ENCODE measurements at regions not wholly inside any gene's neighbourhood (a gene's known extent, or its start where the extent isn't known, plus 50 kb on each side); places are given as distances from the start of the nearest gene placed in this dataset.

DNA sequence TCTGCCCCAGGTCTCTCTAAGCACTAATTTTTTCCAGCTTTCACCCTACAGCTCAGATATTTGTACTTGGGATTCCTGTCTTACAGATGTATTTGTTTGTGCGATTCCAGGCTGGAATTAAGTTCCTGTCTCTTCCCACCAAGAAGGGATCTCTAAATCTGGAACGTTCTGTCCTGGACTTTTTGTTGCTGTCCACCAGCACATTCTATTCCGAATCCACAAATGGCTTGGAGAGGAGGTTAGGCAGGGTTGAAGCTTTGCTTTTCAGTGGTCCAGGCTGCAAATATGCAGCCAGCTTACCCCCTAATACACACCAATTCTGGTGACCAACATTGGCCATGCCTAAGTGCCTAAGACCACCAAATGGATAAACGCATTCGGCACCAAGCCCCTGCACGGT lies 315.0 kb downstream of the TNS1 start:
- no peak for DNase-seq

DNA sequence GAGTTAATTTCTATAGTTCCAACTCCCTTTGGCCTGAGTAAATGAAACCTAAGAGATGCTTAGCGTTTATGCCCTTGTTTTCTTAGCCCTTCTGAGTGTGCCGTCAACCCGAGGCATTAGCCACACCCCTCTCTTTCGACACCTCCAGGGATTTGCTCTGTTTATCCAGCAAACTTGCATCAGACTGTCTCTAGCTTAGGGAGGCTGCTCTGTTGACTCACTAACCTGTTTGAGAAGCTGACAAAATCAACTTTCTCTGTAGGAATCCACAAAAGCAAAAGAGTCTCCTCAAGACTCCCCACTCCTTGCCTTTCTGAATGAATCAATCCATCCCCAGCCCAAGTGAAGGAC lies 317.6 kb downstream of the TNS1 start:
- no peak for DNase-seq

DNA sequence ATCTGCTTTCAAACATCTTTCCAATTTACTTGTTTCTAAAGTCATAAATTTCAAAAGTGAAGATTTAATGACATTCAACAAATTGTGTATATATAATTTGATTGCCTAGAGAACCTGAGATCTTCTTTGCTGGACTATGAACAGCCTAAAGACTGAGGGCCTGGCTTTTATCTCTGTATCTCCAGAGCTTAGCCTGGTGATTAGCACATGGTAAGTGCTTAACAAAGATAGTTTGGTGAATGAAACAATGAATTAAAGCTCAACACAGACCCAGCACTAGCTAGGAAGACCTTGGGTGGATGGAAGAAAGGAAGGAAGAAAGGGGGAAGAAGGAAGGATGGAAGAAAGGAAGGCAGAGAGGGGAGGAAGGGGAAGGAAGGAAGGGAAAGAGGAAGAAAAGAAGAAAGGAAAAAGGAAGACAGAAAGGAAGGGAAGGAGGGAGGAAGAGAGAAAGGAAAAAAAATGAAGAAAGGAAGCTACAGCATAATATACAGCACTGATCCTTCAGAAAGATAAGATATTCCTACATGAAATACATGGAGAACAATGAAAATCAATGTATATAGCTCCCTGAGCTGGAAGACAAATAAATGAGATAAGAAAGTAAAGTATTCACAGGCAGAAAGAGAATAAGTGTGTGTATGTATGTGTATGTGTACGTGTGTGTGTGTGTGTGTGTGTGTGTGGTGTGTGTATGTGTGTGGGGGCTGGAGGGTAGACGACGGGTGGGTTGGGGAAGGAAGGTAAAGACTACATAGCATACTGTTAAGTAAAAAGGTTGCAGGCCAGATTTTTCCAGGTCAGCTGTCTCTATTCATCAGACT lies 318.2 kb downstream of the TNS1 start:
- DNase-seq, result no peak

DNA sequence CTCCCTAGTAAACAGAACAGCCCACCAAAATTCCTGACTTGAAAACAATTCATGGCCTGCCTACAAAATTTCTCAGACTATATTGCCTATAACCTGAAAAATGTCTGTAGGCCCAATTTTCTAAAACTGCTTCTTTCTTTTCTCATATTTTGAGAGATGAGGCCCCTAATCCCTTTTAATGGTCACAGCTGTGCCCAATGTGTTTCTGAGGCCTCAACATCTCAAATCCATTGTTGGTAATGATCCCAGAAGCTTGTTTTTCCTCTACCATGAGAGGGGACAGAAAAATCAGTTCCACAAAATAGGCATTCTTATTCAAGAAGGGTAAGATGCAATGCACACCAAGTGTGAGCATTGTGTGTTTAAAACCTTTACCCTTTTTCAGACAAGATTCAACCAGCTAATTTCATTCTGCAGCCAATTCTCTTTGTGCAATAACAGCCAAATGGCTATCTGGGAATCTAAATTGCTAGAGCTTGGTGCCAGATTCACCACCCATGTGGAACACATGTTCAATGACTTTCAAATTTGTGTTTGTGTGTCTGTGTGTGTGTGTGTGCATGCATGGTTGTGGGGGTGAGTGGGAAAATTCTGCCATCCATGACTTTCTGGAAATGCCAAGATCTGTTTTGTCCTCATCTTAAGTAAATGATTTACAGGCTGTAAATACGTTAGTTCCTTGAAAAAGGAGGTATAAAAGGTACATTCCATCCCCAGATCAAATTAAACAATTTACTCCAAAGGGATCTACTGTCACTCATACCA lies 319.5 kb downstream of the TNS1 start:
- no peak for DNase-seq

DNA sequence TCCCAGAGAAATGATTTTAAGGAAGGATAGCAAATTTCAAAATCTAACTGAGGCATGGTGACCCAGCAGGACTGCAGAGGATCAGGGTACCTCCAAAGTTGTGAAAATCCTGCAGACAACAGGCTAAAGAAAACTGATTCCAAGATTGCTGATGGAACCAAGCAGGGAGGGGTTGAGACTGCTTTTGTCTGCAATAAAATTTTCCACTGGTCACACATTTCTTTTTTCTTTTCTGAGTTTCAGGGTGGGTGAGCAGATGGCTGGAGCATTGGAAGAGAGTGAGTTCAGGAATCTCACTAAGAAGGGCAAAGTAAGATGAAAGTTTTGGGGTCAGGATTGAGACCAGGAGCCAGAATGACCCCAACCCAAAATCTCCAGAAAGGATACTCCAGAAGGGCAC lies 321.0 kb downstream of the TNS1 start:
- no peak for DNase-seq

DNA sequence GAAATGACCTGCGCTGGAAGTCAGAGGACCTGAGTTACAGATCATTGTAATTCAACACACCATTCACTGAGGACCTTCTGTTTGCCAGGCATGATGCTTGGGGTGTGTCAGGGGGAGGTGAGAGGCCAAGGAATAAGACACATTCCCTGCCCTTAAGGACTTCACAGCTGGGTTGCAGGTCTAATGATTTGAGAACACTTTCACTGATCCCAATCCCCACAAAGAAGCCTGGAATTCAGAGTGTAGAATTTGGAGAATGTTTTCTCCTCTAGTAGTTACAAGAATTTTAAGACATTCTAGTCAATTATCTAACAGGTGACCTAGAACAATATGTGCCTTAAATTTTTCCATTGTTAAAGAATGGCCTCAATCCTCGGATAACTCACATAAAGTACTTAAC lies 322.4 kb downstream of the TNS1 start:
- no peak for DNase-seq

DNA sequence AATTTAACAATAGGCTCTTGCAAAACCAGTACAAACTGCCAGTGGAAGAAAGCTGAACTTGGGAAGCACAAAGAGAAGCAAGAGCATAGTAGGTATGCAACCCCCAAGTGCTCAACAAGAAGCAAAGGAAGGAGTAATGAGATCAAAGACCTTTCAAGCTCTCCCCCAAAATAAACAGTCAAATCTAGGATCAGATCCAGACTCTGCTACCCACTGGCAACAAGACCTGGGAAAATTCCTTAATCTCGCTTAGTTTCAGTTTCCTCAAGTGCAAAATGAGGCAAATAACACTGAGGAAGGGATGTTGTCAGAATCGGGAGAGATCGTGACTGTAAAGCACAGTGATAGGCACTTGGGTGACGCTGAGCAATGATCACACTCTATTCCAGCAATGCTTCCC lies 329.2 kb downstream of the TNS1 start:
- DNase-seq, result no peak

DNA sequence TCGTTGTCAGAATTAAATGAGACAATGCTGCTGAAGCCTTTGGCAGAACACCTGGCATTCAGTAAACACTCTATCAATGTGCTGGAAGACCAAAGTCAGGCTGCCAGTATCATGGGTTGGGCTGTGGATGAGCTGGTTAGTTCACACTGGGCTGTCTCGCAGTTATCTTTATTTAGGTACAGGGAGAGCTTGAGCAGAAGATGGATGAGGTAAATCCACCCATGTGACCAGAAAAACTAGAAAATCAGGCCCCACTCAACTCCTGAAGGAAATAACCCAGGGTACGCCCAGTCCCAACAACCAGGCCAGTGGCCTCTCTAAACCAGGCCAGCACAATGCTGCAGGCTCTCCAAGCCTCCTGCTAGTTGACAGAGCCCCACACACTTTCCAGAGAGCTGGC lies 330.3 kb downstream of the TNS1 start:
- no peak for DNase-seq

DNA sequence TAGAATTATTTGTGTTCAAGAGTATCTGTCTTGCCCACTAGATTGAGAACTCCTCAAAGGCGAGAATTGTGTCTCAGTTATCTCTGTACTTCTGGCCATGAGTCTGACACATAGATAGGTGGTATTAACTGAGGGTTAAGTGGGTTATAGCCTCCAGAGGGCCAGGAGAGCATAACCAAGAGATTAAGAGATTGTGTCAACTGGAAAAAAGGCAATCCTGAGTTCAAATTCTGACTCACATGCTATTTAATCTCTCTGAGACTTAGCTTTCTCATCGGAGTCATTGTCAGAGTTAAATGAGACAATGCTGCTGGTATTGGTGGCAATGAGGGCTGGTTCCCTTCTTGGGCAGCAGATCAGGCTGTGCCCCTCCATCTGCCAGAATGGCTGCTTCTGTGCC lies 330.9 kb downstream of the TNS1 start:
- DNase-seq, result no peak

DNA sequence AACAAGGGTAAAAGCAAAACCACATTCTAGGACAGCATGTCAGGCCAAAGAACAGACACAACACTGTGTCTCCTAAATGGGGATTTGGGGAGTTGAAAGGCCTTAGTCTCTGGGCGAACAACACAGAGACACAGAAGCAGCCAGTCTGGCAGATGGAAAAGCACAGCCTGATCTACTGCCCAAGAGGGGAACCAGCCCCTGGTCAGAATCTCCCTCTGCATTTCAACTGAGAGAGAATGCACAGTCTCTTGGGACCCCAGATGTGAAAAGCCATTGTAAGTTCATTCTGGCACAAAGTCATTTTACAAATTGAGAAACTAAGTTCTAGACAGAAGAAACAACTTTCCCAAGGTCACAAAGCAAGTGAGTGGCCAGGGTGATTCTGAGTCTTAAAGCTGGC lies 331.7 kb downstream of the TNS1 start:
- DNase-seq, result no peak

DNA sequence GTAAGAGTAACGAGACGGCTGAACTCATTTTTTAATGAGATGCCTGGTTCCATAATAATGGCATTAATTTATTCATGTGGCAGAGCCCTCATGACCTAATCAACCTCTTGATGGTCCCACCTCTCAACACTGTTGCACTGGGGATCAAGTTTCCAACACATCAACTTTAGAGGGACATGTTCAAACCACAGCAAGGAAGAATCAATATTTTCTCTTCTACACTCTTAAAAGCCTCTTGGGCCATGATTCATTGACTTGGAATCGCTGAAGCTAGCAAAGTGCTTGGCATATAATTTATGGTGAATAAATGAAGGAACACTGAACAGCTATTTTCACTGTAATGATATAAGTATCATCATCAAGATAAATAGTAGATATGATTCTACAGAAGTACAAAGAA lies 333.0 kb downstream of the TNS1 start:
- no peak for DNase-seq

DNA sequence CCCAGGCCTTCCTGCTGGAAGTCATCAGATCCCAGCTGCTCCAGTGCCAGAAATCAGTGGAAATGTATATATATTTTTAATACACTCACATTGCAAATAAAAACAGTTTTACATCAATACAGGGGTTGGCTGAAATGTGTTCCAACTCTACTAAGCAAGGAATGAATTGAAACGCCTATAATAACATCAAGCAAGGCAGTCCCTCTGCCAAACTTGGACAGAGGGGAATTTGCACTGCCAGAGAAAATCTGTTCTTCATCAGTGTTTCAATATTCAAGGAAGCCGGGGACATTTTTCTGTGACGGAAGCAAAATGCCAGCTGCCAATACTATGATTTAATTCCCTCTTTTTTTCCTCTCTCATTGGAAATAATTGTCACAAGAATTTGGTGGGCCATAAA lies 335.3 kb downstream of the TNS1 start:
- no peak for DNase-seq

DNA sequence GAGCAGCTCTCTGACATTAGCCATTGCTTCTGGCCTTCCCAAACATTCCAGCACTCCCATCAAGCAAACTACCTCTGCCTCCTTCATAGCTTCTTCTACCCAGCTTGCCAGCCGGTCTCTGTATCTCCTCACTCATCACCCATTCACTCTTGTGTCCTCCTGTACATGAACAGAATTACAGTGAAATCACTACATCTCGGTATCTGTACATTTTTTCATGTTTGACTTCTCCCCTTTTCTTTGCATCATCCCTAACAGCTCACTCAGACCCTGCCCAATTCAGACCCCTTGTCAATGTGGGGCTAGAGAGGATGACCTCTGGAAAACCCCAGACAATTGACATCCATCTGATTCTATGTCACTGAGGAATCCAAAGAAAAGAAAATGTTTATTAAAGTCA lies 335.8 kb downstream of the TNS1 start:
- DNase-seq, result no peak

DNA sequence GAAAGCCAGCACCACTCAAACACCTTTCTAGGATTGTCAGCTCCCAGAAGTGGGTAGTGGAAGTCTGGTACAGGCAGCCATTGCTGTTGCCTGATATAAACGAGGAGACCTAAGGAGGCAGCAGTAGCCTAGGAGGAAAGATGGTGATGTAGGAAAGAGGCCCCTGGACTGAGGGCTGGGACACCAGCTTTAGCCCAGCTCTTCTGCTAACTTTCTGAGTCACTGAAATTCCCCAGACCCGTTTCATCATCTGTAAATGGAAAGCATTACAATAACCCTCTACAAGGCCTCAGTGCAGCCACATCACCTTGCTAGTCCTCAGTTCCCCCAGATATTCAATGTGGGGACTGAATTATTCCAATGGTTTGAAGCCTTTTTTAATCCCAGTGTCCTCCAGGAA lies 336.5 kb downstream of the TNS1 start:
- DNase-seq, result no peak

DNA sequence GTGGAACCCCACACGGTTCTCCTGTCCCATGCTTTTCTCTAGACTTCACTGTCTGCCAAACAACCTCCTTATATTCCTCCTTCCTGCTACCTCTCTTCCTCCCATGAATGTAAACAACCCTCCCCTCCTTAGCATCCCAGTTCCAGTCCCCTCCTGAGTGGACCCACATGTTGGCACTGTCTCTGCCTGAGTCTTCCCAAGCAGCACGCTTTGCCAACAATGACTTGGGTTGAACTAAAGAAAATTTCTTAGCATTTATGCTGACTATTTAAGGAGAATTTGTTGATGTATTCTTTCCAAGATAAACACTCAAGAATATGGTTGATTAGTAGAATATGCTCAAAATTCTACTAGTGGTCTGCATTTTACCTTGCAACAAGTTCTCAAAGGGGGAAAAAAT lies 338.0 kb downstream of the TNS1 start:
- DNase-seq, result no peak

DNA sequence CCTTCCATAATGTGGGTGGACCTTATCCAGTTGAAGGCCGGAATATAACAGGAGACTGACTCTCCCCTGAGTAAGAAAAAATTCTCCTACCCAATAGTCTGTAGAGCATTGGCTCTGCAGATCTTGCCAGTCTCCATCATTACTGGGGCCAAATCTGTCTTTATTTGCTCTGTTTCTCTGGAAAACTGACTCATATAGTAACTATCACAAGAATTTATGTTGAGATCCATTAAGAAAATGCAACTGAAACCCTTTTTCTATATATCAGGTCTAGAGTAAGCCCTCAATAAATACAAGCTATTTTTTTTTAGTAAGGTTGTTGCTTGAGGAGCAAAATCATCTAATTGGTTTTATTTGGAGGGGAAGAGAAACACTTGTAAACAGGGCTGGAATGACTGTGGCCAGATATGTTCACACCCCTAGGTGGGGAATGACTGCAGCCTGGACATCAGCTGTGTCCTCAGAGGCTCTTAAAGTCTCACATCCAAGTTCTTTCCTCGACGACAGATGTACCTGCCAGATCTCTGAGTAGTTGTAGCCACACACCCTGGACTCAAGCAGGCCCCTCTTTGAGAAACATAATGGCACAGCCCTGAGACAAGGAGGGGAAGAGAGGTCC lies 339.7 kb downstream of the TNS1 start:
- no peak for DNase-seq

DNA sequence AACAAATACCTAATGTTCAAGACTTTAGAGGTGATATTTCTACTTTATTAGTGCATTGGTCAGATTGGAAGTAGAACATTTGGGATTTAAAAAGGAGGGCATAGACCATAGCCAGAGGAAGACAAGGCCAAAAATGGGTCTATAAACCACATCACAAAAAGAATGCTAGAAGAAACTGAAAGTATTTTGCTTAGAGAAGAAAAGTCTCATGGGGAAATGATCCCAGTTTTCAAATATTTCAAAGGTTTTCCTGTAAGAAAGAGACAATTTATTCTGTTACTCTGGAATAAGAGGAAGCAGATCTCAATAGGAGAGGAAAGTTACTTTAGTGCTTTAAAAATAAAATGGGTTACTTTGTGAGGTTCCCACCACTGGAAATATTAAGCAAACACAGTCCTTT lies 341.4 kb downstream of the TNS1 start:
- DNase-seq, result no peak

DNA sequence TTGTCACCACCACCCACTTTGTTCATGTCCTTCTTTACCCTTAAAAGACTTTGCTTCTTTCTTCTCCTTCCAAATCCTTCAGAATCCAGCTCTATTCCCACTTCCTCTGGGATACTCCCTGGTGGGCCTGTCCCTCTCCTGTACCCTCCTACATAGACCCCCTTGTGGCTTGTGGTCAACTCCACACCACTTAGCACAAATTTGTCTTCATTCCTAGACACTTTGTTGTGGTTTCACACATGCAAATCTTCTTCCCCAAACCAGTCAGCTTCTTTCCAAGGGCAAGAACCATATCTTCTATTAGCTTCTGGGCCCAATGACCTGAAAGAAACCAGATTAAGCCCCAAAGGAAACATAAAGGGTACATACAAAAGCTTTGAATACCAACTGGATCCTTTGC lies 342.4 kb downstream of the TNS1 start:
- DNase-seq, result no peak

DNA sequence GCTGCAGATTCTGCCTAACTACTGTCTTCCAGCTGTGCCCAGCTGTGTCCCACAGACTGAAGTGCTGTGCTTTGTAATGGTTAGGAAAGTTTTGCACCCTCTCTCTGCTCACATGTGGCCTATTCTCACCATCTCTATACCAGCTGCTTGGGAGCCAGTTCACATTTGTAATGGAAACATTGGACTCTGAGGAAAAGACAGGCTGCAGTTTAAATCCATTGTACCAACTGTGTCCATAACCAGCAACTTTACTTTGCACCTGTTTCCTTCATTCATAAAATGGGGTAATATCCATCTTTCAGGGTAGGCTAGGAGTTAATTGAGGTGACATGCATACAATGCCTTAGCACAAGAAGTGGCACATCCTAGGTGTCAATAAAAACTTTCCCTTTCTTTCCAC lies 344.0 kb downstream of the TNS1 start:
- DNase-seq, result no peak

DNA sequence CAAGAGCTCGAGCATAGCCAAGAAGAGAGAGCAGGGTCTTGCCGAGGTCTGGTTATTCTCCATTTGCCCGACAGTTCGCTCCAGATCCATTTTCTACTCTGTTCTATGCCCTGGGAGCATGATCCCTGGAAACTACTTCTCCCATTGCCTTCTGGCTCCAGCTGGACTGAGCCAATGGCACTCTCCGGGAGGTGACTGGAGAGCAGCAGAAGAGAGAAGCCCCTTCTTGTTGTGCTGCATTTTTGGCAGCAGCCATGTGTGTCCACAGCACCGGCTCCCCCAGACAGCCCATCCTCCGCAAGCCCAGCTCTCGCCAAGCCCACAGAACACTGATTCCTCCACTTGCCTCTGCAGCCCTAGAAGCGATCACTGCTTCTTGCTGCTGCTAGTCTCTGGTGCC lies 345.5 kb downstream of the TNS1 start:
- no peak for DNase-seq

DNA sequence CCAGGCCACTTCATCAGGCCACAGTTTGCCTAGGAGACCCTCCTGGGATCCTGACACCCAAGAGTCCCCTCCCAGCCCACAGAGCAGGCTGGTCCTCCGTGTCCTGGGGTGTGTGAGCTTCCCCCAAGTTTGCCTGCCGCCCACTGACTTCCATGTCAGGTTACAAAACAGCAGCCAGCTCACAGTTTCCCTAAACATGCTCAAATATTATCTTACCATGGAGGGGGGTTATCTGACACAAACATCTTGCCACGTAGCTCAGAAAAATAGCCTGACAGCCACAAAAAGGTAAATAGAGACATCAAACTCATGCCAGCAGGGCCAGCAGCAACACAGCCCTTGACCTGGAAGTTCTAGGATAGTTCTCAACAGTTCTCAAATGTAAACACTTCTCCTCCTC lies 346.5 kb downstream of the TNS1 start:
- DNase-seq, result no peak

DNA sequence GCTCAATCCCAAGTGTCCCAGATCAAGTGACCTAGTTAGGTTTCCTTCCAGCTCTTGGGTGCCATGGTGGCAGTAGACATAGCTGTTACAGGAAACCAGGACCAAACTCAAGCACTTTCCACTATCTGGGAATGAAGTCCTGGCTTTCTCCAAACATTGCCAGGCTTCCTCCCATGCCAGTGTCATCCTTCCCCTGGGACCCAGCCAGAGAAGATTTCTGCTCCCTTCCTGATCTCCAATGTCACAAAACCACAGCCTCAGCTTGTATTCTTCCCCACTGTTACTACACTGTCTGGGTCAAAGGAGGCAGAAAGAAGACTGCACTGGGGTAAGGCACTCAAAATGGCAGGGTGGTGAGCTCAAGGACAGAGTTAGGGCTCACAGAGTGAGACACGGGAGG lies 347.1 kb downstream of the TNS1 start:
- no peak for DNase-seq

DNA sequence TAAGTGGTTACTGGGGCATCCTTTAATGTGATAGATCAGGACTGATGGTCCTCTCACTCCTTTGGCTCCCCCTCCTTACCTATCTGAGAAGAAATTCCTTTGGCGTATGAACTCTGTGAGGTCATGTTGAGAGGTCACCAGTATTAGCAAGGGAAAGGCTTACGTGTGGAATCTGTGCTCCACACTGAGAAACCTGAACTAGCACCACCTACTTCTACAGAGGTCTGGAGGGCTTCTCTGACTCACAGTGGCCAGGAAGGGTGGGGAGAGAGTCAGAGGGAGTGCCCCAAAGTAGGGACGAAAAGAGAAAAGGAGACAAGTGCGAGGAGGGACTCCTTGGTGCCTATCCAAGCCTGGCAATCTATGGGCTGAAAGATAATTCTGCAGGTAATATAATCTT lies 348.6 kb downstream of the TNS1 start:
- no peak for DNase-seq
